ENCODE measurements at regions not wholly inside any gene's neighbourhood (a gene's known extent, or its start where the extent isn't known, plus 50 kb on each side); places are given as distances from the start of the nearest gene placed in this dataset.

- no peak overlapping the region for H3K4me3 ChIP-seq (ENCODE audit: low read length)
- H3K27me3 ChIP-seq (replicated peaks; ENCODE audit: control insufficient read depth, insufficient read depth, low read length): no peaks in the 10 kb centered on the region
- no peaks in the 10 kb centered on the region for H3K4me1 ChIP-seq (ENCODE audit: control insufficient read depth, insufficient read depth, low read length)
Measured at GRCh38 chr11:42490506-42490905, 821.3 kb upstream of the API5 start.

GRCh38 chr11:42494459-42494858, 817.3 kb upstream of the API5 start:
- Histone ChIP-seq H3K27me3 (replicated peaks; ENCODE audit: control insufficient read depth, insufficient read depth, low read length) (no peaks in the 10 kb centered on the region), H3K9me3 (ENCODE audit: control insufficient read depth, low read length) (no peaks in the 10 kb centered on the region), H3K4me3 (ENCODE audit: low read length) (no peak overlapping the region), H3K36me3 (ENCODE audit: control insufficient read depth, insufficient read depth, low read length, severe bottlenecking) (no peaks in the 10 kb centered on the region), H3K9ac (ENCODE audit: low read length) (no peak overlapping the region), H3K4me1 (ENCODE audit: control insufficient read depth, insufficient read depth, low read length) (no peaks in the 10 kb centered on the region)
- DNase-seq (ENCODE audit: low read depth): no peak

More at GRCh38 chr11:42490506-42490905, 821.3 kb upstream of the API5 start:
- Histone ChIP-seq H3K9me3 (ENCODE audit: control insufficient read depth, low read length) (no peaks in the 10 kb centered on the region), H3K36me3 (ENCODE audit: control insufficient read depth, insufficient read depth, low read length, severe bottlenecking) (no peaks in the 10 kb centered on the region), H3K9ac (ENCODE audit: low read length) (no peak overlapping the region)
- DNase-seq (ENCODE audit: low read depth): no peak

- H3K4me1 ChIP-seq (ENCODE audit: control insufficient read depth, insufficient read depth, low read length): no peaks in the 10 kb centered on the region
- H3K9me3 ChIP-seq (ENCODE audit: control insufficient read depth, low read length): no peaks in the 10 kb centered on the region
- H3K36me3 ChIP-seq (ENCODE audit: control insufficient read depth, insufficient read depth, low read length, severe bottlenecking): no peaks in the 10 kb centered on the region
- H3K9ac ChIP-seq (ENCODE audit: low read length): no peak overlapping the region
- H3K4me3 ChIP-seq (ENCODE audit: low read length): no peak overlapping the region
- no peaks in the 10 kb centered on the region for H3K27me3 ChIP-seq (replicated peaks; ENCODE audit: control insufficient read depth, insufficient read depth, low read length)
- DNase-seq (ENCODE audit: low read depth): no peak
Measured at GRCh38 chr11:42498971-42499370, 812.8 kb upstream of the API5 start.

GRCh38 chr11:42502151-42502550, 809.6 kb upstream of the API5 start:
- DNase-seq (ENCODE audit: low read depth): no peak
- Histone ChIP-seq H3K4me1 (ENCODE audit: control insufficient read depth, insufficient read depth, low read length) (no peaks in the 10 kb centered on the region), H3K4me3 (ENCODE audit: low read length) (no peak overlapping the region), H3K9ac (ENCODE audit: low read length) (no peak overlapping the region), H3K27me3 (replicated peaks; ENCODE audit: control insufficient read depth, insufficient read depth, low read length) (no peaks in the 10 kb centered on the region), H3K9me3 (ENCODE audit: control insufficient read depth, low read length) (no peaks in the 10 kb centered on the region), H3K36me3 (ENCODE audit: control insufficient read depth, insufficient read depth, low read length, severe bottlenecking) (no peaks in the 10 kb centered on the region)

GRCh38 chr11:42521994-42522393, 789.8 kb upstream of the API5 start:
- peaks cover 7% of the 10 kb centered on the region for H3K4me1 ChIP-seq (ENCODE audit: control insufficient read depth, insufficient read depth, low read length)
- no peak for DNase-seq (ENCODE audit: low read depth)
- H3K4me3 ChIP-seq (ENCODE audit: low read length): no peak overlapping the region
- no peaks in the 10 kb centered on the region for H3K36me3 ChIP-seq (ENCODE audit: control insufficient read depth, insufficient read depth, low read length, severe bottlenecking)
- H3K27me3 ChIP-seq (replicated peaks; ENCODE audit: control insufficient read depth, insufficient read depth, low read length): peaks cover 9% of the 10 kb centered on the region
- H3K9me3 ChIP-seq (ENCODE audit: control insufficient read depth, low read length): no peaks in the 10 kb centered on the region
- H3K9ac ChIP-seq (ENCODE audit: low read length): no peak overlapping the region

GRCh38 chr11:42524534-42525227, 787.1 kb upstream of the API5 start:
- Histone ChIP-seq H3K27me3 (replicated peaks; ENCODE audit: control insufficient read depth, insufficient read depth, low read length) (peaks cover 9% of the 10 kb centered on the region), H3K36me3 (ENCODE audit: control insufficient read depth, insufficient read depth, low read length, severe bottlenecking) (no peaks in the 10 kb centered on the region), H3K4me3 (ENCODE audit: low read length) (no peak overlapping the region), H3K9ac (ENCODE audit: low read length) (peak overlapping the region; percentile 3), H3K4me1 (ENCODE audit: control insufficient read depth, insufficient read depth, low read length) (peaks cover 7% of the 10 kb centered on the region), H3K9me3 (ENCODE audit: control insufficient read depth, low read length) (no peaks in the 10 kb centered on the region)
- DNase-seq (ENCODE audit: low read depth): peak; percentile 15

- Histone ChIP-seq H3K27me3 (replicated peaks; ENCODE audit: control insufficient read depth, insufficient read depth, low read length) (peaks cover 9% of the 10 kb centered on the region), H3K4me1 (ENCODE audit: control insufficient read depth, insufficient read depth, low read length) (peaks cover 7% of the 10 kb centered on the region), H3K36me3 (ENCODE audit: control insufficient read depth, insufficient read depth, low read length, severe bottlenecking) (no peaks in the 10 kb centered on the region), H3K9ac (ENCODE audit: low read length) (no peak overlapping the region), H3K4me3 (ENCODE audit: low read length) (no peak overlapping the region), H3K9me3 (ENCODE audit: control insufficient read depth, low read length) (no peaks in the 10 kb centered on the region)
- no peak for DNase-seq (ENCODE audit: low read depth)
Measured at GRCh38 chr11:42526426-42526825, 785.4 kb upstream of the API5 start.

- Histone ChIP-seq H3K9me3 (ENCODE audit: control insufficient read depth, low read length) (no peaks in the 10 kb centered on the region), H3K9ac (ENCODE audit: low read length) (no peak overlapping the region), H3K4me1 (ENCODE audit: control insufficient read depth, insufficient read depth, low read length) (peaks cover 7% of the 10 kb centered on the region), H3K4me3 (ENCODE audit: low read length) (no peak overlapping the region), H3K36me3 (ENCODE audit: control insufficient read depth, insufficient read depth, low read length, severe bottlenecking) (no peaks in the 10 kb centered on the region), H3K27me3 (replicated peaks; ENCODE audit: control insufficient read depth, insufficient read depth, low read length) (peaks cover 9% of the 10 kb centered on the region)
- no peak for DNase-seq (ENCODE audit: low read depth)
Measured at GRCh38 chr11:42528471-42528870, 783.3 kb upstream of the API5 start.

- H3K9me3 ChIP-seq (ENCODE audit: control insufficient read depth, low read length): no peaks in the 10 kb centered on the region
- DNase-seq (ENCODE audit: low read depth): no peak
- no peak overlapping the region for H3K9ac ChIP-seq (ENCODE audit: low read length)
Measured at GRCh38 chr11:42528911-42529310, 782.9 kb upstream of the API5 start.

GRCh38 chr11:42536611-42537360, 775.0 kb upstream of the API5 start:
- no peaks in the 10 kb centered on the region for H3K4me1 ChIP-seq (ENCODE audit: control insufficient read depth, insufficient read depth, low read length)
- H3K27me3 ChIP-seq (replicated peaks; ENCODE audit: control insufficient read depth, insufficient read depth, low read length): no peaks in the 10 kb centered on the region
- H3K9me3 ChIP-seq (ENCODE audit: control insufficient read depth, low read length): peaks cover 7% of the 10 kb centered on the region
- no peak for DNase-seq (ENCODE audit: low read depth)
- no peak overlapping the region for H3K4me3 ChIP-seq (ENCODE audit: low read length)
- H3K36me3 ChIP-seq (ENCODE audit: control insufficient read depth, insufficient read depth, low read length, severe bottlenecking): no peaks in the 10 kb centered on the region
- no peak overlapping the region for H3K9ac ChIP-seq (ENCODE audit: low read length)

More at GRCh38 chr11:42528911-42529310, 782.9 kb upstream of the API5 start:
- Histone ChIP-seq H3K4me1 (ENCODE audit: control insufficient read depth, insufficient read depth, low read length) (peaks cover 7% of the 10 kb centered on the region), H3K4me3 (ENCODE audit: low read length) (no peak overlapping the region), H3K27me3 (replicated peaks; ENCODE audit: control insufficient read depth, insufficient read depth, low read length) (peaks cover 9% of the 10 kb centered on the region), H3K36me3 (ENCODE audit: control insufficient read depth, insufficient read depth, low read length, severe bottlenecking) (no peaks in the 10 kb centered on the region)

GRCh38 chr11:42542336-42542735, 769.5 kb upstream of the API5 start:
- Histone ChIP-seq H3K4me1 (ENCODE audit: control insufficient read depth, insufficient read depth, low read length) (no peaks in the 10 kb centered on the region), H3K4me3 (ENCODE audit: low read length) (no peak overlapping the region), H3K36me3 (ENCODE audit: control insufficient read depth, insufficient read depth, low read length, severe bottlenecking) (no peaks in the 10 kb centered on the region), H3K9me3 (ENCODE audit: control insufficient read depth, low read length) (peaks cover 10% of the 10 kb centered on the region), H3K27me3 (replicated peaks; ENCODE audit: control insufficient read depth, insufficient read depth, low read length) (no peaks in the 10 kb centered on the region), H3K9ac (ENCODE audit: low read length) (no peak overlapping the region)
- DNase-seq (ENCODE audit: low read depth): no peak
